PC-9 (cell line): ENCODE measurements at regions not wholly inside any gene's neighbourhood (a gene's known extent, or its start where the extent isn't known, plus 50 kb on each side); places are given as distances from the start of the nearest gene placed in this dataset.

ENCODE experiments used
- BruUV-seq: library from RNA; stranded (reverse); fragments of 400-500 nt; replicated peaks from 2 replicates; lab custom pipeline; 2021; lab: Mats Ljungman, UMichigan
- CTCF ChIA-PET: fragments of 300-600 bp; sonication (Branson Sonifier 250); formaldehyde crosslinking; loops from one replicate; lab custom pipeline; 2022; ENCODE audit warnings: antibody characterized with exemption; lab: Charles Lee
- POLR2A ChIA-PET: fragments of 300-600 bp; sonication (Branson Sonifier 250); formaldehyde crosslinking; loops from one replicate; lab custom pipeline; 2022; ENCODE audit warnings: antibody characterized with exemption; ENCODE audit not compliant: unreplicated experiment; lab: Charles Lee
- DNase-seq, 2 experiments: peaks; one replicate each; pipeline versions ENCODE4 v3.0.0 to v3.0.0-alpha.2; 2015 to 2022; ENCODE audit warnings: mixed read lengths in 1 of 2
- H2AFZ ChIP-seq: fragments of 200-600 bp; sonication (generic); 2 replicates; pipeline ENCODE4 v1.8.1; 2017; ENCODE audit warnings: antibody characterized with exemption
- H3F3A ChIP-seq: fragments of 200-600 bp; sonication (generic); 2 replicates; pipeline ENCODE4 v1.8.1; 2017; ENCODE audit warnings: antibody characterized with exemption, mild to moderate bottlenecking, low read depth; ENCODE audit not compliant: insufficient read depth
- H3K27ac ChIP-seq: fragments of 200-600 bp; sonication (generic); 2 replicates; pipeline ENCODE4 v1.6.1; 2016; ENCODE audit warnings: mixed run types
- H3K27me3 ChIP-seq: fragments of 200-600 bp; sonication (generic); 2 replicates; pipeline ENCODE4 v1.6.1; 2016; ENCODE audit warnings: low read depth, mixed run types; ENCODE audit not compliant: insufficient read depth
- H3K36me3 ChIP-seq: fragments of 200-600 bp; sonication (generic); 2 replicates; pipeline ENCODE4 v1.6.1; 2016; ENCODE audit warnings: low read depth, mixed run types
- H3K4me1 ChIP-seq: fragments of 200-600 bp; sonication (generic); replicated peaks from 2 replicates; pipeline ENCODE4 v1.6.1; 2016; ENCODE audit warnings: mixed run types; ENCODE audit not compliant: insufficient read depth
- H3K4me2 ChIP-seq: fragments of 200-600 bp; sonication (generic); 2 replicates; pipeline ENCODE4 v1.6.1; 2017; ENCODE audit warnings: mixed run types
- H3K4me3 ChIP-seq: fragments of 200-600 bp; sonication (generic); 2 replicates; pipeline ENCODE4 v1.6.1; 2016; ENCODE audit warnings: mixed run types
- H3K79me2 ChIP-seq: fragments of 200-600 bp; sonication (generic); 2 replicates; pipeline ENCODE4 v1.6.1; 2017; ENCODE audit warnings: low read depth, mixed run types
- H3K9me2 ChIP-seq: fragments of 200-600 bp; sonication (generic); 2 replicates; pipeline ENCODE4 v1.8.1; 2017; ENCODE audit warnings: mild to moderate bottlenecking; ENCODE audit not compliant: insufficient read depth
- H3K9me3 ChIP-seq: fragments of 200-600 bp; sonication (generic); 2 replicates; pipeline ENCODE4 v1.8.1; 2016; ENCODE audit warnings: low read depth; ENCODE audit not compliant: insufficient read depth
- H4K20me1 ChIP-seq: fragments of 200-600 bp; sonication (generic); 2 replicates; pipeline ENCODE4 v1.8.1; 2017; ENCODE audit not compliant: insufficient read depth
- EZH2 ChIP-seq: fragments of 200-600 bp; sonication (generic); IDR thresholded peaks from 2 replicates; pipeline ENCODE4 v1.8.0; 2017; ENCODE audit warnings: antibody characterized with exemption, low read depth
- intact Hi-C: fragments of 100-400 bp; cut with micrococcal nuclease; formaldehyde crosslinking; loops from one replicate; pipeline ENCODE4 v1.10.0; 2022; ENCODE audit not compliant: unreplicated experiment
- TF ChIP-seq, protein P1 (sequence below): fragments of 200-600 bp; sonication (generic); conservative IDR thresholded peaks from 2 replicates; pipeline ENCODE4 v1.6.1; 2017; ENCODE audit warnings: mixed run types, antibody characterized with exemption, mild to moderate bottlenecking, moderate library complexity

DNA sequence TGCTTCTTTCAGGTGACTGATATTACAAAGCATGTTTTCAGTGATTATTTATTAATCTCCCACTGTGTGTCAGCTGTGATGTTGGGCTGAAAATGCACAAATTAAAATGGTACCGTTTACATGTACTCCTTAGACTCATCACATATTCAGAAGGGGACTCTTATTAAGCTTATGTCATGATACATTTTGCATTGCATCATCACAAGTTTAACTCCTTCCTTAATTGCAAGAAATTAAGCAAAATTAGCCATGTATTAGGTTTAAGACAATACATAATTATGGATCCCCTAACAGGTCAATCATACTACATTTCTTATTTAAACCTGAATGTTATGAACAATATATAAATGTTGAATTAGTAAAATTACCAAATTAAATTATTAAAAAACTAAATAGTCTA lies 899.1 kb downstream of the TMEM182 start:
- Histone ChIP-seq H3K27ac (no peak overlapping the region), H3F3A (no peaks in the 10 kb centered on the region), H4K20me1 (peaks cover 4% of the 10 kb centered on the region; the same call in 1 of the 2 replicates), H3K27me3 (no peaks in the 10 kb centered on the region), H3K4me3 (no peak overlapping the region), H3K4me2 (no peak overlapping the region), H3K9me3 (no peaks in the 10 kb centered on the region), H3K36me3 (no peaks in the 10 kb centered on the region), H2AFZ (no peak overlapping the region), H3K9me2 (no peaks in the 10 kb centered on the region), H3K4me1 (no peaks in the 10 kb centered on the region), H3K79me2 (no peaks in the 10 kb centered on the region)
- BruUV-seq: no TSS peak
- POLR2A ChIA-PET: no interaction called here
- DNase-seq: no peak
- CTCF ChIA-PET: no interaction called here
- intact Hi-C loops: no loop called here
- TF ChIP-seq, protein P1, sequence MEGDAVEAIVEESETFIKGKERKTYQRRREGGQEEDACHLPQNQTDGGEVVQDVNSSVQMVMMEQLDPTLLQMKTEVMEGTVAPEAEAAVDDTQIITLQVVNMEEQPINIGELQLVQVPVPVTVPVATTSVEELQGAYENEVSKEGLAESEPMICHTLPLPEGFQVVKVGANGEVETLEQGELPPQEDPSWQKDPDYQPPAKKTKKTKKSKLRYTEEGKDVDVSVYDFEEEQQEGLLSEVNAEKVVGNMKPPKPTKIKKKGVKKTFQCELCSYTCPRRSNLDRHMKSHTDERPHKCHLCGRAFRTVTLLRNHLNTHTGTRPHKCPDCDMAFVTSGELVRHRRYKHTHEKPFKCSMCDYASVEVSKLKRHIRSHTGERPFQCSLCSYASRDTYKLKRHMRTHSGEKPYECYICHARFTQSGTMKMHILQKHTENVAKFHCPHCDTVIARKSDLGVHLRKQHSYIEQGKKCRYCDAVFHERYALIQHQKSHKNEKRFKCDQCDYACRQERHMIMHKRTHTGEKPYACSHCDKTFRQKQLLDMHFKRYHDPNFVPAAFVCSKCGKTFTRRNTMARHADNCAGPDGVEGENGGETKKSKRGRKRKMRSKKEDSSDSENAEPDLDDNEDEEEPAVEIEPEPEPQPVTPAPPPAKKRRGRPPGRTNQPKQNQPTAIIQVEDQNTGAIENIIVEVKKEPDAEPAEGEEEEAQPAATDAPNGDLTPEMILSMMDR: no peak
- no peak for TF ChIP-seq EZH2

DNA sequence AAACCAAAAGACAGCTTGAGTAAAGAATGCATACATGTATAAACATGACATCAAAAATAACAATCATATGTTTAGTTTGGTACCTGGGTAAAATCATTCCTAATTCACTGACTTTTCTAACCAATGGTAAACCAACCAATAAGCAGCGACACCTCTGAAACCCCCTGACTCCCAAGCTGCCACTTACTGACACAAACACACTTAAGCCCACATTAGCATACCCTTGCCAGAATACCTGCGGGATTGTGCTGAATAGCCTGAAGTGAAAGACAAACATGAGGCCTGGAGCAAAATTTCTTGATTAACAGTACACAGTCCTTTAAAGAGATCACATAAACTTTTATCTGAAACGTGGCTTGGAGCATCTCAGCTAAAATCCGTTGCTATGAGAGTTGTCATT lies 902.9 kb downstream of the TMEM182 start:
- no peaks in the 10 kb centered on the region for H3K4me1 ChIP-seq
- ChIA-PET POLR2A (no interaction called here), CTCF (no interaction called here)
- no peak overlapping the region for H2AFZ ChIP-seq
- no peak for DNase-seq
- BruUV-seq: no TSS peak
- no peak overlapping the region for H3K27ac ChIP-seq
- TF ChIP-seq, protein P1: no peak
- TF ChIP-seq EZH2: no peak
- H3K4me2 ChIP-seq: no peak overlapping the region
- no peaks in the 10 kb centered on the region for H3K36me3 ChIP-seq
- no peak overlapping the region for H3K4me3 ChIP-seq
- no peaks in the 10 kb centered on the region for H3K9me3 ChIP-seq
- H3K9me2 ChIP-seq: no peaks in the 10 kb centered on the region
- intact Hi-C loops: no loop called here
- H4K20me1 ChIP-seq: no peaks in the 10 kb centered on the region
- H3K27me3 ChIP-seq: no peaks in the 10 kb centered on the region
- no peaks in the 10 kb centered on the region for H3F3A ChIP-seq
- no peaks in the 10 kb centered on the region for H3K79me2 ChIP-seq

DNA sequence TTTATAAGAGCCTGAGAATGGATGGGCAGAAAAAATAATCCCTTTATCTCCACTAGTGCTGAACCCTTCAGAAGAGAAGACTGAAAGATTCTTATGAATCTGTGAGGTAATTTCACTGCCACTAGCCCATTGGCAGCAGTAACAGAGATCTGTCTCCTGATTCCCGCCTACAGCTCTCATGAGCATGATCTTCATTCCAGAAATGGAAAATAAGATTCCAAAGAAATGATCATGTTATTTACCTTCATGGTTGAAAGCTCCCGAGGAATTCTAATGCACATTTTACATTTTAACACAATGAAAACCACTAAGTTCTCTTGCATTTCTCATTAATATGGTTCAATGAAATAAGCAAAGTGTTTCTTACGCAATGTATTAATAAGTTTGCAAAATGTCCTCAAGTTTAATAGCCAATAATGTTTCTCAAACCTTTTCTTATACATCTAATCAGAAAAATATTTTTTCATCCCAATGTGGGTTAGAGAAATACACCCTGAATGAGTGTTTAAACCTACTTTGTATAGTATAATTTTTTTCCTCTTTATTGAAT lies 905.6 kb downstream of the TMEM182 start:
- intact Hi-C loops: no loop called here
- no peaks in the 10 kb centered on the region for H3F3A ChIP-seq
- no peaks in the 10 kb centered on the region for H4K20me1 ChIP-seq
- no peaks in the 10 kb centered on the region for H3K9me3 ChIP-seq
- BruUV-seq: no TSS peak
- no peak overlapping the region for H3K27ac ChIP-seq
- H3K4me2 ChIP-seq: no peak overlapping the region
- DNase-seq: no peak
- H3K9me2 ChIP-seq: no peaks in the 10 kb centered on the region
- H3K36me3 ChIP-seq: no peaks in the 10 kb centered on the region
- POLR2A ChIA-PET: no interaction called here
- no peaks in the 10 kb centered on the region for H3K4me1 ChIP-seq
- H3K4me3 ChIP-seq: no peak overlapping the region
- H2AFZ ChIP-seq: no peak overlapping the region
- no peak for TF ChIP-seq EZH2
- TF ChIP-seq, protein P1: no peak
- no peaks in the 10 kb centered on the region for H3K79me2 ChIP-seq
- no peaks in the 10 kb centered on the region for H3K27me3 ChIP-seq
- CTCF ChIA-PET: no interaction called here
